Keratinocyte (primary cell): ENCODE measurements at regions not wholly inside any gene's neighbourhood (a gene's known extent, or its start where the extent isn't known, plus 50 kb on each side); places are given as distances from the start of the nearest gene placed in this dataset.

Experiments used
- EZH2 ChIP-seq: IDR thresholded peaks from one replicate; pipeline ENCODE4 v1.6.1; 2012; ENCODE audit warnings: inconsistent platforms, mild to moderate bottlenecking, low read length, moderate library complexity
- TF ChIP-seq, protein P1 (sequence below), 3 experiments: IDR thresholded peaks in 1 of 3; conservative IDR thresholded peaks in 1 of 3; optimal IDR thresholded peaks in 1 of 3; 2 replicates in 2 of 3; 3 replicates in 1 of 3; pipeline versions ENCODE3 to v1.5.1; 2011; ENCODE audit warnings: low read length in 3 of 3, mild to moderate bottlenecking in 3 of 3, moderate library complexity in 2 of 3, control low read depth in 1 of 3, inconsistent platforms in 1 of 3; ENCODE audit not compliant: insufficient read depth in 2 of 3; ENCODE audit errors: extremely low read depth in 1 of 3

- TF ChIP-seq, protein P1, sequence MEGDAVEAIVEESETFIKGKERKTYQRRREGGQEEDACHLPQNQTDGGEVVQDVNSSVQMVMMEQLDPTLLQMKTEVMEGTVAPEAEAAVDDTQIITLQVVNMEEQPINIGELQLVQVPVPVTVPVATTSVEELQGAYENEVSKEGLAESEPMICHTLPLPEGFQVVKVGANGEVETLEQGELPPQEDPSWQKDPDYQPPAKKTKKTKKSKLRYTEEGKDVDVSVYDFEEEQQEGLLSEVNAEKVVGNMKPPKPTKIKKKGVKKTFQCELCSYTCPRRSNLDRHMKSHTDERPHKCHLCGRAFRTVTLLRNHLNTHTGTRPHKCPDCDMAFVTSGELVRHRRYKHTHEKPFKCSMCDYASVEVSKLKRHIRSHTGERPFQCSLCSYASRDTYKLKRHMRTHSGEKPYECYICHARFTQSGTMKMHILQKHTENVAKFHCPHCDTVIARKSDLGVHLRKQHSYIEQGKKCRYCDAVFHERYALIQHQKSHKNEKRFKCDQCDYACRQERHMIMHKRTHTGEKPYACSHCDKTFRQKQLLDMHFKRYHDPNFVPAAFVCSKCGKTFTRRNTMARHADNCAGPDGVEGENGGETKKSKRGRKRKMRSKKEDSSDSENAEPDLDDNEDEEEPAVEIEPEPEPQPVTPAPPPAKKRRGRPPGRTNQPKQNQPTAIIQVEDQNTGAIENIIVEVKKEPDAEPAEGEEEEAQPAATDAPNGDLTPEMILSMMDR (optimal IDR thresholded peaks at IDR 0.05 in 1 of 3, IDR thresholded peaks at IDR 0.05 in 1 of 3, conservative IDR thresholded peaks at IDR 0.05 in 1 of 3; ENCODE audit: extremely low read depth in 1 of 3, insufficient read depth in 2 of 3, low read length in 3 of 3): no peak
- TF ChIP-seq EZH2: no peak
Measured at GRCh38 chr16:54360681-54361080, 74.1 kb upstream of the IRX3 start.
